ENCODE measurements at regions not wholly inside any gene's neighbourhood (a gene's known extent, or its start where the extent isn't known, plus 50 kb on each side); places are given as distances from the start of the nearest gene placed in this dataset.

- no peak for FAIRE-seq
- Histone ChIP-seq H3K27ac (ENCODE audit: low read depth in 1 of 3, low read length in 2 of 3) (peak overlapping the region in 1 of 3 donors; percentile 76), H3K36me3 (ENCODE audit: control insufficient read depth in 3 of 3, insufficient read depth in 2 of 3, low read depth in 1 of 3, low read length in 3 of 3) (peaks cover 0 to 91% (median 0%) of the 10 kb centered on the region in 3 donors), H3K9me3 (ENCODE audit: control insufficient read depth in 2 of 2, insufficient read depth in 1 of 2, low read depth in 1 of 2, low read length in 1 of 2) (peaks cover 0 to 10% of the 10 kb centered on the region in 2 donors), H3K4me1 (ENCODE audit: control insufficient read depth in 3 of 3, insufficient read depth in 2 of 3, low read depth in 1 of 3, low read length in 2 of 3) (peaks cover 0 to 5% (median 0%) of the 10 kb centered on the region in 3 donors), H3K4me3 (ENCODE audit: low read depth in 1 of 3, low read length in 3 of 3) (peak overlapping the region in 1 of 3 donors; percentile 39), H3K27me3 (ENCODE audit: control insufficient read depth in 3 of 3, insufficient read depth in 3 of 3, low read length in 3 of 3) (no peaks in the 10 kb centered on the region)
- WGBS, 3 donors: 61 to 85% (median 73%) methylated on average over 28 to 31 of the region's 31 CpGs
- DNase-seq: peak in 1 of 2 donors; percentile 20
These were observed 110.7 kb downstream of the NCOR2 start for GRCh38 chr12:124456652-124457152.

- no peak for DNase-seq
- H3K4me1 ChIP-seq (ENCODE audit: control insufficient read depth in 3 of 3, insufficient read depth in 2 of 3, low read depth in 1 of 3, low read length in 2 of 3): peaks cover 0 to 5% (median 0%) of the 10 kb centered on the region in 3 donors
- peaks cover 0 to 10% of the 10 kb centered on the region in 2 donors for H3K9me3 ChIP-seq (ENCODE audit: control insufficient read depth in 2 of 2, insufficient read depth in 1 of 2, low read depth in 1 of 2, low read length in 1 of 2)
- no peak for FAIRE-seq
- no peaks in the 10 kb centered on the region for H3K27me3 ChIP-seq (ENCODE audit: control insufficient read depth in 3 of 3, insufficient read depth in 3 of 3, low read length in 3 of 3)
- 89 to 96% (median 95%) methylated on average over 12 of the region's 12 CpGs for WGBS, 3 donors
- no peak overlapping the region for H3K27ac ChIP-seq (ENCODE audit: low read depth in 1 of 3, low read length in 2 of 3)
- peaks cover 0 to 89% (median 0%) of the 10 kb centered on the region in 3 donors for H3K36me3 ChIP-seq (ENCODE audit: control insufficient read depth in 3 of 3, insufficient read depth in 2 of 3, low read depth in 1 of 3, low read length in 3 of 3)
- no peak overlapping the region for H3K4me3 ChIP-seq (ENCODE audit: low read depth in 1 of 3, low read length in 3 of 3)
These were observed 111.2 kb downstream of the NCOR2 start for GRCh38 chr12:124456133-124456651.

GRCh38 chr12:124455336-124455735 is 112.1 kb downstream of the NCOR2 start:
- no peak for DNase-seq
- H3K27me3 ChIP-seq (ENCODE audit: control insufficient read depth in 3 of 3, insufficient read depth in 3 of 3, low read length in 3 of 3): no peaks in the 10 kb centered on the region
- peak overlapping the region in 1 of 3 donors; percentile 14 for H3K27ac ChIP-seq (ENCODE audit: low read depth in 1 of 3, low read length in 2 of 3)
- WGBS, 3 donors: 76 to 83% (median 83%) methylated on average over 8 to 9 of the region's 9 CpGs
- peaks cover 0 to 10% of the 10 kb centered on the region in 2 donors for H3K9me3 ChIP-seq (ENCODE audit: control insufficient read depth in 2 of 2, insufficient read depth in 1 of 2, low read depth in 1 of 2, low read length in 1 of 2)
- peaks cover 0 to 89% (median 0%) of the 10 kb centered on the region in 3 donors for H3K36me3 ChIP-seq (ENCODE audit: control insufficient read depth in 3 of 3, insufficient read depth in 2 of 3, low read depth in 1 of 3, low read length in 3 of 3)
- no peak overlapping the region for H3K4me3 ChIP-seq (ENCODE audit: low read depth in 1 of 3, low read length in 3 of 3)
- peaks cover 0 to 5% (median 0%) of the 10 kb centered on the region in 3 donors for H3K4me1 ChIP-seq (ENCODE audit: control insufficient read depth in 3 of 3, insufficient read depth in 2 of 3, low read depth in 1 of 3, low read length in 2 of 3)
- no peak for FAIRE-seq

- Histone ChIP-seq H3K27me3 (ENCODE audit: control insufficient read depth in 3 of 3, insufficient read depth in 3 of 3, low read length in 3 of 3) (no peaks in the 10 kb centered on the region), H3K4me3 (ENCODE audit: low read depth in 1 of 3, low read length in 3 of 3) (no peak overlapping the region), H3K9me3 (ENCODE audit: control insufficient read depth in 2 of 2, insufficient read depth in 1 of 2, low read depth in 1 of 2, low read length in 1 of 2) (peaks cover 0 to 6% of the 10 kb centered on the region in 2 donors), H3K4me1 (ENCODE audit: control insufficient read depth in 3 of 3, insufficient read depth in 2 of 3, low read depth in 1 of 3, low read length in 2 of 3) (peaks cover 0 to 5% (median 0%) of the 10 kb centered on the region in 3 donors), H3K27ac (ENCODE audit: low read depth in 1 of 3, low read length in 2 of 3) (peak overlapping the region in 1 of 3 donors; percentile 72), H3K36me3 (ENCODE audit: control insufficient read depth in 3 of 3, insufficient read depth in 2 of 3, low read depth in 1 of 3, low read length in 3 of 3) (peaks cover 0 to 89% (median 0%) of the 10 kb centered on the region in 3 donors)
- 49 to 82% (median 71%) methylated on average over 13 of the region's 13 CpGs for WGBS, 3 donors
- DNase-seq: no peak
- FAIRE-seq: no peak
These were observed 112.7 kb downstream of the NCOR2 start for GRCh38 chr12:124454735-124455134.

GRCh38 chr12:124454352-124454725 is 113.1 kb downstream of the NCOR2 start:
- peaks cover 0 to 5% (median 0%) of the 10 kb centered on the region in 3 donors for H3K4me1 ChIP-seq (ENCODE audit: control insufficient read depth in 3 of 3, insufficient read depth in 2 of 3, low read depth in 1 of 3, low read length in 2 of 3)
- FAIRE-seq: no peak

GRCh38 chr12:124453419-124454351 is 113.7 kb downstream of the NCOR2 start:
- Histone ChIP-seq H3K4me3 (ENCODE audit: low read depth in 1 of 3, low read length in 3 of 3) (no peak overlapping the region), H3K9me3 (ENCODE audit: control insufficient read depth in 2 of 2, insufficient read depth in 1 of 2, low read depth in 1 of 2, low read length in 1 of 2) (no peaks in the 10 kb centered on the region), H3K27ac (ENCODE audit: low read depth in 1 of 3, low read length in 2 of 3) (peak overlapping the region; percentile 25 to 72 (median 45)), H3K36me3 (ENCODE audit: control insufficient read depth in 3 of 3, insufficient read depth in 2 of 3, low read depth in 1 of 3, low read length in 3 of 3) (peaks cover 0 to 89% (median 5%) of the 10 kb centered on the region in 3 donors), H3K27me3 (ENCODE audit: control insufficient read depth in 3 of 3, insufficient read depth in 3 of 3, low read length in 3 of 3) (no peaks in the 10 kb centered on the region), H3K4me1 (ENCODE audit: control insufficient read depth in 3 of 3, insufficient read depth in 2 of 3, low read depth in 1 of 3, low read length in 2 of 3) (peaks cover 0 to 5% (median 0%) of the 10 kb centered on the region in 3 donors)
- WGBS, 3 donors: 49 to 69% (median 56%) methylated on average over 25 to 27 of the region's 27 CpGs
- DNase-seq (peak; percentile 25 to 56), FAIRE-seq (no peak)

More at GRCh38 chr12:124454352-124454725, 113.1 kb downstream of the NCOR2 start:
- WGBS, 3 donors: 72 to 92% (median 79%) methylated on average over 11 of the region's 11 CpGs
- no peak for DNase-seq
- Histone ChIP-seq H3K27ac (ENCODE audit: low read depth in 1 of 3, low read length in 2 of 3) (peak overlapping the region in 2 of 3 donors; percentile 13 to 72), H3K9me3 (ENCODE audit: control insufficient read depth in 2 of 2, insufficient read depth in 1 of 2, low read depth in 1 of 2, low read length in 1 of 2) (peaks cover 0 to 4% of the 10 kb centered on the region in 2 donors), H3K27me3 (ENCODE audit: control insufficient read depth in 3 of 3, insufficient read depth in 3 of 3, low read length in 3 of 3) (no peaks in the 10 kb centered on the region), H3K36me3 (ENCODE audit: control insufficient read depth in 3 of 3, insufficient read depth in 2 of 3, low read depth in 1 of 3, low read length in 3 of 3) (peaks cover 0 to 89% (median under 1%) of the 10 kb centered on the region in 3 donors), H3K4me3 (ENCODE audit: low read depth in 1 of 3, low read length in 3 of 3) (no peak overlapping the region)

GRCh38 chr12:124452576-124453331 is 114.7 kb downstream of the NCOR2 start:
- no peak for DNase-seq

More at GRCh38 chr12:124452576-124453331, 114.7 kb downstream of the NCOR2 start:
- H3K27ac ChIP-seq (ENCODE audit: low read depth in 1 of 3, low read length in 2 of 3): peak overlapping the region; percentile 25 to 72 (median 36)
- FAIRE-seq: no peak
- peaks cover 0 to 89% (median 5%) of the 10 kb centered on the region in 3 donors for H3K36me3 ChIP-seq (ENCODE audit: control insufficient read depth in 3 of 3, insufficient read depth in 2 of 3, low read depth in 1 of 3, low read length in 3 of 3)
- no peak overlapping the region for H3K4me3 ChIP-seq (ENCODE audit: low read depth in 1 of 3, low read length in 3 of 3)
- 86 to 88% (median 86%) methylated on average over 18 to 21 of the region's 21 CpGs for WGBS, 3 donors
- H3K27me3 ChIP-seq (ENCODE audit: control insufficient read depth in 3 of 3, insufficient read depth in 3 of 3, low read length in 3 of 3): no peaks in the 10 kb centered on the region
- no peaks in the 10 kb centered on the region for H3K9me3 ChIP-seq (ENCODE audit: control insufficient read depth in 2 of 2, insufficient read depth in 1 of 2, low read depth in 1 of 2, low read length in 1 of 2)
- H3K4me1 ChIP-seq (ENCODE audit: control insufficient read depth in 3 of 3, insufficient read depth in 2 of 3, low read depth in 1 of 3, low read length in 2 of 3): peaks cover 0 to 5% (median 0%) of the 10 kb centered on the region in 3 donors
